ENCODE measurements at regions not wholly inside any gene's neighbourhood (a gene's known extent, or its start where the extent isn't known, plus 50 kb on each side); places are given as distances from the start of the nearest gene placed in this dataset.

DNA sequence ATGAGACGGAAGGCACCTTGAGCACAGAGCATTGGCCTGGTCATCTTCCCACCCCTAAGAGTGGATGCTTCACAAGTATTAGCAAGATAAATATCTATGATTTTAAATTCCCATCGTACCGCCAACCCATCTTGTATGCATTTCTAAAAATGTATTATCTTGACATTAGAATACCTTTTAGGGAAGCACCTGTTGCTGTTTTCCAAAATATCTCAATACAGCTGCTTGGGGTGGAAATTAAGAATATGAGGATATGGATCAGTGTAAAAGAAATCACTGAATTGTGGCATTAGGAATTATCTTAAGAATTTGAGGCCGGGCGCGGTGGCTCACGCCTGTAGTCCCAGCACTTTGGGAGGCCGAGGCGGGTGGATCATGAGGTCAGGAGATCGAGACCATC, 166.3 kb downstream of the ETS2 start:
- intact Hi-C loops (cut with DNase I, micrococcal nuclease), result no loop called here
- CTCF ChIA-PET, result no interaction called here

DNA sequence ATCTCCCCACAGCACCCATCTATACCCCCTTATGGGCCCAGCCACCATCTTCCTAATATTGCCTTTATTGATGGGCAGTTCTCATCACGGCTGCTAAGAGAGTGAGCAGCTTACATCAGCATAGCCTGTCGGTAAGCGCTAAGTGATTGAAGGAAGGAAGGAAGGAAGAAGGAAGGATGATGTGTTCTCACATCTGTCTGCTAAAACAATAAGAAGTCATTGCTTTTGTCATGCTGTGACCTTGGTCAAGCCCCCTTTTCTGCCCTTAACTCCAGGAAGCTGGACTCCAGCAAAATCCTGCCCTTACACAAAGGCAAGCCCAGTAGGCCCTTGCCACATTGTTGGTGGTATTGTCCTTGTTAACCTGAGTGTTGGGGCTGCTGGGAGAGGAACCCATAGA, 165.0 kb downstream of the ETS2 start:
- Mint-ChIP-seq H3K27ac (no peak overlapping the region), H3K9me3 (no peaks in the 10 kb centered on the region), H3K4me3 (no peak overlapping the region), H3K36me3 (ENCODE audit: low read depth) (no peaks in the 10 kb centered on the region), H3K27me3 (no peaks in the 10 kb centered on the region), H3K4me1 (ENCODE audit: low read depth) (no peaks in the 10 kb centered on the region)
- Histone ChIP-seq H3K27ac (ENCODE audit: low read depth in 1 of 2, low read length in 2 of 2) (no peak overlapping the region), H3K36me3 (ENCODE audit: insufficient read depth, low read length) (no peaks in the 10 kb centered on the region), H3K4me3 (ENCODE audit: low read length) (no peak overlapping the region), H3K27me3 (ENCODE audit: control insufficient read depth in 1 of 2, insufficient read depth in 2 of 2, low read length in 2 of 2) (no peaks in the 10 kb centered on the region), H3K4me1 (ENCODE audit: insufficient read depth, low read length) (no peaks in the 10 kb centered on the region), H3K9me3 (ENCODE audit: control insufficient read depth in 1 of 2, insufficient read depth in 1 of 2, low read length in 2 of 2) (no peaks in the 10 kb centered on the region)
- DNase-seq, result no peak
- ChIA-PET CTCF (no interaction called here), POLR2A (no interaction called here)
- no peak for ATAC-seq (ENCODE audit: poor library complexity)
- TF ChIP-seq, protein P1, sequence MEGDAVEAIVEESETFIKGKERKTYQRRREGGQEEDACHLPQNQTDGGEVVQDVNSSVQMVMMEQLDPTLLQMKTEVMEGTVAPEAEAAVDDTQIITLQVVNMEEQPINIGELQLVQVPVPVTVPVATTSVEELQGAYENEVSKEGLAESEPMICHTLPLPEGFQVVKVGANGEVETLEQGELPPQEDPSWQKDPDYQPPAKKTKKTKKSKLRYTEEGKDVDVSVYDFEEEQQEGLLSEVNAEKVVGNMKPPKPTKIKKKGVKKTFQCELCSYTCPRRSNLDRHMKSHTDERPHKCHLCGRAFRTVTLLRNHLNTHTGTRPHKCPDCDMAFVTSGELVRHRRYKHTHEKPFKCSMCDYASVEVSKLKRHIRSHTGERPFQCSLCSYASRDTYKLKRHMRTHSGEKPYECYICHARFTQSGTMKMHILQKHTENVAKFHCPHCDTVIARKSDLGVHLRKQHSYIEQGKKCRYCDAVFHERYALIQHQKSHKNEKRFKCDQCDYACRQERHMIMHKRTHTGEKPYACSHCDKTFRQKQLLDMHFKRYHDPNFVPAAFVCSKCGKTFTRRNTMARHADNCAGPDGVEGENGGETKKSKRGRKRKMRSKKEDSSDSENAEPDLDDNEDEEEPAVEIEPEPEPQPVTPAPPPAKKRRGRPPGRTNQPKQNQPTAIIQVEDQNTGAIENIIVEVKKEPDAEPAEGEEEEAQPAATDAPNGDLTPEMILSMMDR (IDR thresholded peaks at IDR 0.05), result no peak
- intact Hi-C loops (cut with DNase I, micrococcal nuclease), result no loop called here

More for the DNA sequence above, 166.3 kb downstream of the ETS2 start:
- Mint-ChIP-seq H3K4me1 (ENCODE audit: low read depth) (no peaks in the 10 kb centered on the region), H3K36me3 (ENCODE audit: low read depth) (no peaks in the 10 kb centered on the region), H3K27ac (no peak overlapping the region), H3K9me3 (no peaks in the 10 kb centered on the region), H3K27me3 (no peaks in the 10 kb centered on the region), H3K4me3 (no peak overlapping the region)
- Histone ChIP-seq H3K36me3 (ENCODE audit: insufficient read depth, low read length) (no peaks in the 10 kb centered on the region), H3K4me3 (ENCODE audit: low read length) (no peak overlapping the region), H3K27me3 (ENCODE audit: control insufficient read depth in 1 of 2, insufficient read depth in 2 of 2, low read length in 2 of 2) (no peaks in the 10 kb centered on the region), H3K4me1 (ENCODE audit: insufficient read depth, low read length) (no peaks in the 10 kb centered on the region), H3K27ac (ENCODE audit: low read depth in 1 of 2, low read length in 2 of 2) (no peak overlapping the region), H3K9me3 (ENCODE audit: control insufficient read depth in 1 of 2, insufficient read depth in 1 of 2, low read length in 2 of 2) (no peaks in the 10 kb centered on the region)
- ATAC-seq (ENCODE audit: poor library complexity), result no peak
- TF ChIP-seq, protein P1 (IDR thresholded peaks at IDR 0.05), result no peak
- no peak for DNase-seq
- POLR2A ChIA-PET, result no interaction called here

DNA sequence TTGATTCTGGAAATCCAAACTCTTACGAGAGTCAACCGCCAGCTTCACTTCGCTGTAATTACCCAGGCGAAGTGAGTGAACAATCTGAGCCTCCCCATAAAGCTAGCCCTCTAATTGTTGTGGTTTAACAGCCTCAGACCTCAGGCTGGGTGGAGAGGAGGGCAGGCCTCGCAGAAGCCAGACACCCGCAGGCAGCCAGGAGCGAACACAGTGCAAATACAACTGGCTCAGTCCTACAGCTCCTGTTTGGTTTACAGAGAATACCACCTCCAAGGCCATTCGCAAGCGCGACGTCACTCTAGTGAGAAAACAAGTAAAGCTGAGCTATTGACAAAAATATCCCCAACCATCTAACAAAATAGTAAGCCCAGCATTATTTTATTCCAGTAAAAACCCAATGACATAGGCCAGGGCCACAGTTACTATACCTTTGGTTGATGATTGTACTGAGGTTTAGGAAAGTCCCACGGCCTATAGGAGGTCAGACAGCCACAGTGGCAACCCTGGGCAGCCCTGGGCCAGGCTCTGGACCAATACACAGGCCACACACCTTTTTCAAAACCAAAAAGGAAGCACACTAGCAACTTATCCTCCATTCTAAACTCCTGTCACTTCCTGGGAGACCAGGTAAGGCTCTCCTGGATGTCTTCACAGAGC, 163.3 kb downstream of the ETS2 start:
- H3K36me3 Mint-ChIP-seq (ENCODE audit: low read depth), result no peaks in the 10 kb centered on the region
- no peak for ATAC-seq (ENCODE audit: poor library complexity)

More for the DNA sequence above, 163.3 kb downstream of the ETS2 start:
- POLR2A ChIA-PET, result no interaction called here
- Histone ChIP-seq H3K27me3 (ENCODE audit: control insufficient read depth in 1 of 2, insufficient read depth in 2 of 2, low read length in 2 of 2) (no peaks in the 10 kb centered on the region), H3K9me3 (ENCODE audit: control insufficient read depth in 1 of 2, insufficient read depth in 1 of 2, low read length in 2 of 2) (no peaks in the 10 kb centered on the region), H3K4me1 (ENCODE audit: insufficient read depth, low read length) (no peaks in the 10 kb centered on the region), H3K36me3 (ENCODE audit: insufficient read depth, low read length) (no peaks in the 10 kb centered on the region), H3K27ac (ENCODE audit: low read depth in 1 of 2, low read length in 2 of 2) (no peak overlapping the region), H3K4me3 (ENCODE audit: low read length) (no peak overlapping the region)
- intact Hi-C loops (cut with DNase I, micrococcal nuclease), result no loop called here
- Mint-ChIP-seq H3K27ac (no peak overlapping the region), H3K9me3 (no peaks in the 10 kb centered on the region), H3K4me3 (no peak overlapping the region), H3K27me3 (no peaks in the 10 kb centered on the region), H3K4me1 (ENCODE audit: low read depth) (no peaks in the 10 kb centered on the region)
- CTCF ChIA-PET, result interaction anchor here (0.9 kb wide), 1 partner anchor 9 kb away, joined by 3 read pairs; no protein-coding TSS in a partner anchor
- no peak for DNase-seq
- TF ChIP-seq, protein P1 (IDR thresholded peaks at IDR 0.05), result no peak

Data from CD4-positive, alpha-beta T cell (primary cell).